ENCODE measurements at regions not wholly inside any gene's neighbourhood (a gene's known extent, or its start where the extent isn't known, plus 50 kb on each side); places are given as distances from the start of the nearest gene placed in this dataset.

DNA sequence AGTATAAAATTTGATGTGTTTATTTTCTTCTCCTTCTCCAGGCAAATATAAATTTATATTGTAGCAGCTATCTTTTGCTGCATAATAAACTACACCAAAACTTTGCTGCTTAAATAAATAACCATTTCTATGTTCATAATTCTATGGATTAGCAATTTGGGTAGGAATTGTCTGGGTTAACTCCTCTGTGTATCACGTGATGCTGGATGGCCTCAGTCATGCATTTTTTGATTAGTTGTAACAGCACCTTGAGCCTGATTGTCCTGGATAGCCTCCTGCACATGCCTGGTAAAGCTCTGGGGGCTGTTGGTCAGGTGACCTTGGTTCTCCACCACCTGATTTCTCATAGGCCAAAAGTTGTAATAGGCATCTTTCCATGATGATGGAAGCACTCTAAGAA lies 572.9 kb downstream of the ETV1 start:
- H3K9me3 ChIP-seq: no peaks in the 10 kb centered on the region
- no peaks in the 10 kb centered on the region for H3K27me3 ChIP-seq
- no peak for DNase-seq
- TF ChIP-seq, protein P1, sequence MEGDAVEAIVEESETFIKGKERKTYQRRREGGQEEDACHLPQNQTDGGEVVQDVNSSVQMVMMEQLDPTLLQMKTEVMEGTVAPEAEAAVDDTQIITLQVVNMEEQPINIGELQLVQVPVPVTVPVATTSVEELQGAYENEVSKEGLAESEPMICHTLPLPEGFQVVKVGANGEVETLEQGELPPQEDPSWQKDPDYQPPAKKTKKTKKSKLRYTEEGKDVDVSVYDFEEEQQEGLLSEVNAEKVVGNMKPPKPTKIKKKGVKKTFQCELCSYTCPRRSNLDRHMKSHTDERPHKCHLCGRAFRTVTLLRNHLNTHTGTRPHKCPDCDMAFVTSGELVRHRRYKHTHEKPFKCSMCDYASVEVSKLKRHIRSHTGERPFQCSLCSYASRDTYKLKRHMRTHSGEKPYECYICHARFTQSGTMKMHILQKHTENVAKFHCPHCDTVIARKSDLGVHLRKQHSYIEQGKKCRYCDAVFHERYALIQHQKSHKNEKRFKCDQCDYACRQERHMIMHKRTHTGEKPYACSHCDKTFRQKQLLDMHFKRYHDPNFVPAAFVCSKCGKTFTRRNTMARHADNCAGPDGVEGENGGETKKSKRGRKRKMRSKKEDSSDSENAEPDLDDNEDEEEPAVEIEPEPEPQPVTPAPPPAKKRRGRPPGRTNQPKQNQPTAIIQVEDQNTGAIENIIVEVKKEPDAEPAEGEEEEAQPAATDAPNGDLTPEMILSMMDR (IDR thresholded peaks at IDR 0.05): no peak
- no peak overlapping the region for H3K4me3 ChIP-seq
- no peak overlapping the region for H3K27ac ChIP-seq
- H3K36me3 ChIP-seq: no peaks in the 10 kb centered on the region
- H3K4me1 ChIP-seq: no peaks in the 10 kb centered on the region
- intact Hi-C loops (cut with DNase I; ENCODE audit: low total_unique reads): no loop called here

DNA sequence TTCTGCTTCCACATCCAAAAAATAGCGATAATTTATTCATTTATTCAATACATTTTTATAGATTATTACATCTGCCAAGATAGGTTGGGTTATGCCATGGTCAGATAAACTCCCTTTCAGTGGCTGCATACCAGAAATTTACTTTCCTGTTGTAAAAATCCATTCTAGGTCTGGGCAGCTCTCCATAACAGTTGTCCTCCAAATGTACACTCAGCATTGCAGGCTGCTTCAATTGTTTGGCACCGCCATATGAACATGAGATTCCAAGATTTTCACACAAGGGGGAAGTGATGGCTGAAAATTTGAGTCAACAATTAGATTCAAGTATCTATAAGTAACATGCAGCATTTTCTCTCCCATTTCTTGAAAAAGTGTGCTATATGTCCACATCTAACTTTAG lies 568.7 kb downstream of the ETV1 start:
- Histone ChIP-seq H3K9me3 (no peaks in the 10 kb centered on the region), H3K4me3 (no peak overlapping the region), H3K4me1 (no peaks in the 10 kb centered on the region), H3K27ac (no peak overlapping the region), H3K27me3 (no peaks in the 10 kb centered on the region), H3K36me3 (no peaks in the 10 kb centered on the region)
- intact Hi-C loops (cut with DNase I; ENCODE audit: low total_unique reads): no loop called here
- TF ChIP-seq, protein P1 (IDR thresholded peaks at IDR 0.05): no peak
- no peak for DNase-seq

DNA sequence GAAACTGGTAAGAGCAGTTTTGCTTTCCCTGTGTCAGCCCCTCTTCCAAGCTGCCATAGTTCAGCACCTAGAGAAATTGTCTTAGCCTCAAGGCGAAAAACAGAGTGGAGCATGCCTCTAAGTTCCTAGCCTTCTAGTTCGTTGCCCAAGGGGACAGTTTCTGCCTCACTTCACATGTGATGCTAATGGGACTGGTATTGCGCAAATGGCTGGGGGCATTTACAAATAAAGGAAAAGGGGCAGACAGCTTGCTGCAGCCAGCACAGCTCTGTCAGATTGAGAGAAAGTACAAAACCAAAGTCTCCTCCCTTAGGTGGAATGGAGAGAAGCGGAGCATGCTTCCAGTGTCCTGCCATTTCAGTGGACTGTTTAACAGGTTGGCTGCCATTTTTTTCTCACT lies 567.7 kb downstream of the ETV1 start:
- Histone ChIP-seq H3K4me1 (no peaks in the 10 kb centered on the region), H3K9me3 (no peaks in the 10 kb centered on the region), H3K27ac (no peak overlapping the region), H3K4me3 (no peak overlapping the region), H3K36me3 (no peaks in the 10 kb centered on the region), H3K27me3 (no peaks in the 10 kb centered on the region)
- TF ChIP-seq, protein P1 (IDR thresholded peaks at IDR 0.05): no peak
- no peak for DNase-seq
- intact Hi-C loops (cut with DNase I; ENCODE audit: low total_unique reads): no loop called here

DNA sequence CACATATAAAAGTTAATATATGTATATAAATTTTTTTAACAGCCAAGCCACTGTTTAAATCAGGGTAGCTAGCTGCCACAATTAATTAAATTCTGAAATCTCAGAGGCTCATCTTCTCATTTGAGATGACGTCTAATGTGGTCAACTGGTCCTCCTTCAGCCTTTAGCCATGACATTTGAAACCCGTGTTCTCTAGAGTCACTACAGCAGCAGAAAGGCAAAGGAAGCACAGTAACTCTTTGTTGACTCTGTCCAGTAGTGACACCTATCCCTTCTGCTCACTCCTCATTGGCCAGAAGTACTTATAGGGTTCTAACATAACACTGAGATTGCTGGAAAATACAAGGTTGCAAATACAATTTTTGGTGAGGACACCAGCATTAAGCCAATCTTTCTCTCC lies 555.5 kb downstream of the ETV1 start:
- H3K27me3 ChIP-seq: no peaks in the 10 kb centered on the region
- no peaks in the 10 kb centered on the region for H3K4me1 ChIP-seq
- no peak for DNase-seq
- TF ChIP-seq, protein P1 (IDR thresholded peaks at IDR 0.05): no peak
- H3K36me3 ChIP-seq: no peaks in the 10 kb centered on the region
- no peak overlapping the region for H3K27ac ChIP-seq
- no peak overlapping the region for H3K4me3 ChIP-seq
- intact Hi-C loops (cut with DNase I; ENCODE audit: low total_unique reads): no loop called here
- no peaks in the 10 kb centered on the region for H3K9me3 ChIP-seq

DNA sequence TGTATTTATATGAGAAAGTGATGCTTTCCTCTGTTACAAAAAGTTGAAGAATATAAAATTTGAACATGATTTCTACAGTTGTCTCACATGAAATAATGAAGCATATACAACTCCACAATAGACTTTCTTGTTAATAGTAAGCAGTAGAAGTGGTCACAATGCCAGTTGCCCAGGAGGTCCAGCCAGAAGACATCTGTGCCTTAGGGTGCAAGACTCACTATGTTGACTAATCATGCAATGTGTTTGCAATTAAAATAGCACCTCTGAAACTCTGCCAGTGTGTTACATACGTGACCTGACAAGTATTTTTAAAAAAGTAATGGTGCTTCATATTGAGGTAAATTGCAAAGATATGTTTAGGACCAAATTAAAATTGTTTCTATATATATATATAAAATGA lies 547.2 kb downstream of the ETV1 start:
- Histone ChIP-seq H3K27me3 (no peaks in the 10 kb centered on the region), H3K4me3 (no peak overlapping the region), H3K36me3 (no peaks in the 10 kb centered on the region), H3K27ac (no peak overlapping the region), H3K4me1 (no peaks in the 10 kb centered on the region), H3K9me3 (no peaks in the 10 kb centered on the region)
- DNase-seq: no peak
- intact Hi-C loops (cut with DNase I; ENCODE audit: low total_unique reads): no loop called here
- TF ChIP-seq, protein P1 (IDR thresholded peaks at IDR 0.05): no peak

DNA sequence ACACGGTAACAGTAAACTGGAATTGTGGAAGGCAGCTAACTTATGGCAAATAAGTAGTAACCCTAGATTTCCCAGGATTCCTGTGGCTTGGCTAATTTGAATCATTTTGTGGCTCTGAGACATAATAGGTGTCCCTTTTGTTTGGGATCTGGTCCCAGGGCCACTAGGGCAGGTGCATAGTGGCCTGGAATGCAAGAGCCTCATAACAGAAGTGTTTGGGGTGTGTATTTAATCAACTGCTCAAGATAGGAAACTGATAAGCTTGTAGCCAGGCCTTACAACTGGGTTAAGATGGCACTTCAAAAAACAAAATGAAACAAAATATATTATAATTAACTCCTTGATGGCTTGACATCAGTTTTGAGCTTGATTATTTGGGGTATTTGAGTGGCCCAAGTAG lies 541.8 kb downstream of the ETV1 start:
- TF ChIP-seq, protein P1 (IDR thresholded peaks at IDR 0.05): no peak
- no peak for DNase-seq
- Histone ChIP-seq H3K27me3 (no peaks in the 10 kb centered on the region), H3K27ac (no peak overlapping the region), H3K36me3 (no peaks in the 10 kb centered on the region), H3K4me1 (no peaks in the 10 kb centered on the region), H3K9me3 (no peaks in the 10 kb centered on the region), H3K4me3 (no peak overlapping the region)
- intact Hi-C loops (cut with DNase I; ENCODE audit: low total_unique reads): no loop called here
